ENCODE measurements at regions not wholly inside any gene's neighbourhood (a gene's known extent, or its start where the extent isn't known, plus 50 kb on each side); places are given as distances from the start of the nearest gene placed in this dataset.

DNA sequence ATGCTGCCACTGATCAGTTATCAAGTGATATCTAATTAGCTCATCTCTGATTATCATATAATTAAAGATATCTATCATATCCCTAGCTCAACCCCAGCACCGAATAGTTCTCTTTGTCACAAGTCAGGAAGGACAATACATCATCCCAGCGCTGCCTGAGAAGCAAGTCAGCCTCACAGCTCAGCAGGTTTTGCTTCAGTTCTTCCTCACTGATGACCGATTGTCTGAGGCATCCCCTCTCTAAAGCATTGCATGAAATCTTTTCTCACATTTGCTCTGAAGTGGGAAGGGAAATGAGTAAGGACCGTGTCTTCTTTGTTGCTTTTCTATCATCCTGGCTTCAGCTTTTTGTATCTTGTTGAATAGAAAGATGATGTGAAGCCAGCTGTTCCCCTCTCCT lies 247.9 kb downstream of the CMPK2 start:
- no peak for DNase-seq (ENCODE audit: low read depth in 2 of 2)

DNA sequence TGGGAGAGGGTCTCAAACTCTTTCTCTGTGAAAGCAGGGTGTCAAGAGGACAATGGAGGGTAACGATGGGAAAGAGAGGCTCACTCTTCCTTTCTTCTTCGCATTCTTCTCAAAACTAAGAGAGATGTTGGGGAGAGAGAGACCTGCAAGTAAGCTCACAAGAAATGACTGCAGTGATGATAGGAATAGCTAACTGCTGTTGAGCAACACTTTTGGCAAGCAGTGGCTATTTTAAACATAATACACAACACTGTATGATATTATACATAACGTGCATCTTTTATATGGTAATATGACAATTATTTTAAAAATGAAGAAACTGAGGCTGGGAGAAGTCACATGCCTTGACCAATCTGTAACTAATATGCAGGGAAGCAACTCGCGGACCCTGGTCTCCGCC lies 247.5 kb downstream of the CMPK2 start:
- no peak for DNase-seq (ENCODE audit: low read depth in 2 of 2)

DNA sequence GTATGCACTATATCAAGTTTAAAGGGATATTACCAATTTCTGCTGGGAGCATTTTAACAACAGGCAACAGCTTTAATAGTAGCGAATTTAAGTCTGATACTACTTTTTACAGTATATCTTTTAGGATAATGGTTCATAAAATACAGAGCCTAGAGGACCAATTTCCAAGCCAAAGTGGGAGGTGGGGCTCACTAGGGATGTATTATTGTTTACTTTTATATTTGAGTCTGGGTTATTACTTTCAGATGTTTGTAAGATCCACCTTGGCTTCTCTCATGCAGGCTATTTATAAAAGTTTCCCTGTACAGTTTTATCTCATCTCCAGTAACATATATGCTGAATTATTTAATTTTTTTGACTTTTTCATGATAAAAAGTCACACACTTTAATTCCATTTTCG lies 242.0 kb downstream of the CMPK2 start:
- no peak for DNase-seq (ENCODE audit: low read depth in 2 of 2)

DNA sequence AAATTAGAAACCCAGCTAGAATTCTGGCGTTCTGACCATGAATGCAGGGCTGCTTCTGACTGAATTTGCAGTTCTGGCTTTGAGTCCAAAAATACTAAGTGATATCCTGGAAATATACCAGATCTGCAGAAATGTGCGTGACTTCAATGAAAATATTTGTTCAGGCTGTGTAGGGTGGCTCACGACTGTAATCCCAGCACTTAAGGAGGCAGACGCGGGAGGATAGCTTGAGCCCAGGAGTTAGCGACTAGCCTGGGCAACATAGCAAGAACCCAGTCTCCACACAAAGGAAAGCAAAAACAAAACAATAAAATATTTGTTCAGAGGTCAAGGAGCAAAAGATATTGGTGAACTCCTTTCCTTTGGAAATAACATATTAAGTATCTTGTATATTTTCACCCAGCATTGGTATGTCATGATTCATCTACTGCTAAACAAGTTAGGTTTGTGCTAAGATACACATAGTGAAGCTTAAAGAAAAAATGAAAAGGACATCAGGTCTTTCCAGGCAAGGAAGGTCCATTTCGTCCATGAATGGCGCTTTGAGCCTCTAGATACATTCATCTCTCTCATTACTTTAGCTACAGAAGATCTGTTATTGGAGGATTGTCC lies 239.2 kb downstream of the CMPK2 start:
- no peak for DNase-seq (ENCODE audit: low read depth in 2 of 2)

DNA sequence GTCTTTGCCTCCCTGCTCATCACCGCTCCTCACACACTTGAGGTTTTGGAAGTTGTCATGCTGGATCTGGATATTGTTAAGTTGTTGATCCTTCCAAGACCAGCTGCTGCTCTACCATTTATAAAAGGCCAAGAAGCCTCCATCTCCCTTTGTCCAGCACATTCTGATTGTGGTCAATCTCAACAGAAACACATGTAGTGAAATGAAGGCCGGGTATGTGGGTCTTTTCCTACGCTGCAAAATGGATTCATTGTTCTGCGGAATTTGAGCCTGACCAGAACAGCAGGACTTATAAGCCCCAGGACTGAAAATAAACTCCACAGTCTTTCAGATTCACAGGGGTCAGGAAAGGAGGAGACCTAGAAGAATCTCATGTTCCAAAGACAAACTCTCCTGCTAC lies 238.4 kb downstream of the CMPK2 start:
- no peak for DNase-seq (ENCODE audit: low read depth in 2 of 2)

DNA sequence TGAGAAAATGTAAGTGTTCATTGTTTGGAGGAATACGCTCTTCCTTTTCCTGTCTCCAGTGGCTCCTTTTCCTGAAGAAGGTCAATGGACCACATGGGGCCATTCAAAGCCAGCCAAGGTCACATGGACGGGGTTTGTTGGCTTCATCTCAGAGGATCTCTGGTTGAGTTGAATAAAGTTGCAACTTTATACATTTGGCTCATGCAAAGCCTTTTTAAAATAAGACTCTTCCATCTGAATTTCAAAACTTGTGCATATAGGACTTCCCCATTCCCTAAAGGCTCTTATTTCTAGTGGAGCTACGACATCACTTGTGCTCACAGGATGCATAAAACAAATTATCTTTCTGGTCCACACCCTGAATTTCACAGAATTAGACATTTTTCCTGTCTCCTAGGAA lies 235.5 kb downstream of the CMPK2 start:
- DNase-seq (ENCODE audit: low read depth in 2 of 2): no peak

DNA sequence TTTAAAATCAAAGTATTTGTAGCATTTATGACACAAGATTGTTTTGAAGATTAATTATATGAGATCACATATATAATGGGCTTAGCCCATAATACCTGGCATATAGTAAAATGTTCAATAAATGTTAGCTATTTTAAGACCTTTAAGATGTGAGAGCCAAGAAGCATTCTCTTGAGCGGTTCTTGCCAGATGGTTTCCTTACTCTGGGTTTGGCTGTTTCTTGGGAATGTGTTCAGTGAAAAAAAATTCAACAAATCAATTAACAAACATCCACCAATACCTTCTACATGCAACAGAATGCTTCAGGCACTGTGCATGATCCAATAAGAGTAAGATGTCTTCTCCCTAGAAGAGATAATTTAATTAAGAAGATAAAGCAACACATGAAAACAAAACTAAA lies 230.4 kb downstream of the CMPK2 start:
- DNase-seq (ENCODE audit: low read depth in 2 of 2): no peak

DNA sequence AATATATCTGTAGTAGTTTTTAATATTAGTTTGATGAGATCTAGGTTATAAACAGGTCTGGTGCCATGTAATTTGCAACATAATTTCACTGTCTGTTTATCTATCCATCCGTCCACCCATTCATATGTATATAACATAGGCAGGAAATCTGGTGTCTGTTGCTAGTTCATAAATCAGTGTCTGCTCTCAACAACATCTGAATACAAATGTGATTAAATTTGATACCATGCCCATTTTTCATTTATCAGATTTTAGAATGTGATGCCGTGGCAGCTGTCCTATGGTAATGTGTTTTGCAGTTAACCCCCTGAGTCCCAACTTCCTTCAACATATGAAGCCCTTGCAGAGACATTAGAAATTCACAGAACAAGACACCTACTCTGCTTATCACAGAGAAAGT lies 228.4 kb downstream of the CMPK2 start:
- DNase-seq (ENCODE audit: low read depth in 2 of 2): no peak

DNA sequence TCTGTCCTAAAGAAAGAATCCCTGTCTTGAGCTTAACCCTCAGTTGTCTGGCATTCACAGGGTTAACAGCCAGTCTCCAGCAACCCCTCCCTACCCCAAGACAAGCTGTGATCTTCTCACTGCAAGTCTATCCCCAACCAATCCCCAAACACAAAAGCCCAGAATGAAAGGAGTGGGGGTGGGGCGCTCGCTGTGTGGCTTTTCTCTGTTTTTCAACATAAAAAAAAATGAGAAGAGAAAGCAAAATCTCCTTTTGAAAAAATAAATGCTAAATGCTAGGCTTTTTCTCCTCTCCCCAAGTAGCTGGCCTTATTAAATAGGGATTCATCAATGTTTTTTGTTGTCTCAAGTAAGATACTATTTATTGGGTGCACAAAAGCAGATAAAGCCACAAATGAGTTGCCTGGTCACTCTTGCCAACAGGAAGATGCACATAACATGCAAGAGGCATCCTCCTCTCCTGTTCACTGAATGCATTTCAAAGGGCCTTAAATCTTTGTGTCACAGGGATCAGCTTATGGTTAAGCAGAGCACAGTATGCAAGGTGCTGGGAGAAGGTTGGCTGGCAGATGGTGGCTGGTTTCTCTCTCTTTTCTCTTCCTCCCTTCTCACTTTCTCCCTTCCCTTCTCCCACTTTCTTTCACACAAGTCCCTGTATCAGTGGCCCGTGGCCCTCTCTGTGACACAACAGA lies 225.6 kb downstream of the CMPK2 start:
- no peak for DNase-seq (ENCODE audit: low read depth in 2 of 2)

DNA sequence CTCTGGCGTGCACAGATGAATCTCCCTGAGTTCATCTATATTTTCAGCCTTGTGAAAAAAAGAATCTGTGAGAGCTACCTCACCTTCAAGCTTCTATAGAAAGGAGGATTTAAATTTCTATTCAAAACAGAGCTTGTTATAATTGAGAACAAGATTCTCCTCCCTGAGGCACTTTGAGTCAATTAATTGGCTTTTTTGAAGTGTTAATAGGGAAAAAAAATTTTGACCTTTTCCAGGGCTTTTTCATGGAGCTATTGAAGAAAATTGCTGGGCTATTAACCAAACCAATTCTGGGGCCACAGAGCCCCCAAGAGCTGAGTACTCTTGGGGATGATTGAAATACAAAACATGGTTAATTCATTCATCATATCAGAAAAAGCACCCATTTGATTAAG lies 225.1 kb downstream of the CMPK2 start:
- DNase-seq (ENCODE audit: low read depth in 2 of 2): no peak

DNA sequence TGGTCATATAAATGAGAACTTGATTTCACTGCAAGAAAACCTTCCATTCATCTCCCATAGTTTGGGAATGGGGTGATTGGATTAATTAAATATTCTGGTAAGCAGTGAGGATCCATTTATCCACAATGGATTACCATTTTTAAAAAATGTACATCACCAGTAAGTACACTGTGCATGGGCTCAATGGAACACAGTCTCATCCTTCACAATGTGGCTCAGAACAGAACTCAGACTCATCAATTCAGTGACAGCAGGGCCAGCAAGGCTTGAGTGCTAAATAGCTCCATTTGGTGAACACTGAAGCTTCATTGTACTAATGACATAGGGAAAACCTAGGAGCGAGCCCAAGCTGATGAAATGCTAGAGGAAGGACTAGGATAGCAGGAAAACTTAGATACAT lies 223.8 kb downstream of the CMPK2 start:
- DNase-seq (ENCODE audit: low read depth in 2 of 2): no peak

DNA sequence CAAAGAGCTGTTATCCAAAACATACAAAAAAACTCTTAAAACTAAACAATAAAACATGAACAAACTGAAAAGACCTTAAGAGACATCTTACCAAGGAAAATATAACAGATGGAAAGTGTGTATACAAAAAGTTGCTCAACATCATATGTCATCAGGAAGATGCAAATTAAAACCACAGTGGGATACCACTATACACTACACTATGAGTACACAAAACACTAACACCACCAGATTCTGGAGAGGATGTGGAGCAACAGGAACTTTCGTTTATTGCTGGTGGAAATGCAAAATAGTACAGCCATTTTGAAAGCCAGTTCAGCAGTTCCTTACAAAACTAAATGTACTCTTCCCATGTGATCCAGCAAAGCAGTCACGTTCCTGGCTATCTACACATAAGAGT lies 221.4 kb downstream of the CMPK2 start:
- DNase-seq (ENCODE audit: low read depth in 2 of 2): no peak

DNA sequence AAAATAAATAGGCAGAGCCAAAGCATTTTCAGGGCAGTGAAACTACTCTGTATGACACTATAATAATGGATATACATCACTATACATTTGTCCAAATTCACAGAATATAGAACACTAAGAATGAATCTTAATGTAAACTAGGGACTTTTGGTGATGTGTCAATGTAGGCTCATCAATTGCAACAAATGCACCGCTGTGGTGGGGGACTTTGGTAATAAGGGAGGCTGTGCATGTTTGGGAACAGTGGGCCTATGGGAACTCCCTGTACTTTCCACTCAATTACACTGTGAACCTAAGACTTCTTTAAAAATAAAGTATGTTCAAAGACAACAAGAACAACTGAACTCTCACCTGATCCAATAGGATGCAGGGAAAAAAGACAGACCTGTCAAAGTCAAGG lies 220.7 kb downstream of the CMPK2 start:
- DNase-seq (ENCODE audit: low read depth in 2 of 2): no peak

DNA sequence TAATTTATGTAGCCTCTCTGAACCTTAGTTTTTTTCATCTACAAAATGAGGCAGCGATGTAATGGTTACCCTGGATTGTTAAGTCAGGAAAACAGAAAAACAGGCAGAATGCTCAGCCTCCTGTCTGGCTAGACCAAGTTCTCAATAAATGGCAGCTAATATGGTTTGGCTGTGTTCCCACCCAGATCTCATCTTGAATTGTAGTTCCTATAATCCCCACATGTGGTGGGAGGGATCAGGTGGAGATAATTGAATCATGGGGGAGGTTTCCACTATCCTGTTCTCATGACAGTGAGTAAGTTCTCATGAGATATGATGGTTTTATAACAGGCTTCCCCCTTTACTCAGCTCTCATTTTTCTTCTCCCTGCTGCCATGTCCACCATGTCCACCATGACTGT lies 220.0 kb downstream of the CMPK2 start:
- DNase-seq (ENCODE audit: low read depth in 2 of 2): no peak

DNA sequence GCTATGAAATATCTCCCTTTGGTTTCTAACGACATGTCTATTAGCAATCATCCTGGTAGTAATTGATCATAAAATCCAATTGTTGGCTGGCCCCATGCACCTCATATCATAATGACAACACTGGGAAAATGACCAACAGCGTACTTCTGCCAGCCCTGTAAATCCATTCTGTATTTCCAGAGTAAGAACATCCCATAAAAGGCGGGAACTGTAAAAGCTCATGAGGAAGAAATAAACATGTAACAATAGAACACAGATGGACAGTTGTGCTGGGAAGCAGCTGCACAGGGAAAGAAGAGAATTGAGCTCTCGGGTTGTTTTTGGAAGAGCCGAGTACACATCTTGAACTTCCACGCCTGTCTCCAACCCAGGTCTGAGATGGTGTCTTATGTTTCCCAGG lies 218.7 kb downstream of the CMPK2 start:
- DNase-seq (ENCODE audit: low read depth in 2 of 2): no peak

DNA sequence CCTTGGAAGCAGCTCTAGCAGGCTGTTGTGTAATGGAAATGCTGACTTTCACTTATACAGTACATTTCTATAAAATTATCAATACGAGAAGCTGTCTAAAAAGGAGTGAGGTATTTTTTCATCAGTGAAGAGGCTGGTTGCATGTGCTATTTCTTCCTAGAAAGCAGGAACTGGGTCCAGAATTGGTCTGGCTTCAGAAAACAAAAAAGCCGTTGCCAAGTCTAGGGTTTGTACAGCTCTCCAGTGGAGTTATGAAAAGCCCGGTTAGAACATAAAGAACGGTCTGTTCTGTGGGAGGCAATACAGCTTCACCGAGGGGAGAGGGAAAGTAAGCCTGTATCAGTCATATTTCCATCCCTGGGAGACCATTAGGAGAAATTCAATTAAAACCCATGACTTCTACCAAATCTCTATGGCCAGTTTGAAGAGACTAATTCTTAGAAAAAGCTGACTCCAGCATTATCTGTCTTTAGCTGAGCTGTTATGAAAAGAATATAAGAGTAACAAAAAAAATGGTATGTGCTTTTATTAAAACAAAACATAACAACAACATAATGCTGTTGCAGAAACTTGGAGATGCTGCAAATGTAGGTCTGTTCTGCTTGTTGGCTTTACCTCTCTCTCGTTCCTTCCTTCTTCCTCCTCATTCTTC lies 217.0 kb downstream of the CMPK2 start:
- DNase-seq (ENCODE audit: low read depth in 2 of 2): no peak

DNA sequence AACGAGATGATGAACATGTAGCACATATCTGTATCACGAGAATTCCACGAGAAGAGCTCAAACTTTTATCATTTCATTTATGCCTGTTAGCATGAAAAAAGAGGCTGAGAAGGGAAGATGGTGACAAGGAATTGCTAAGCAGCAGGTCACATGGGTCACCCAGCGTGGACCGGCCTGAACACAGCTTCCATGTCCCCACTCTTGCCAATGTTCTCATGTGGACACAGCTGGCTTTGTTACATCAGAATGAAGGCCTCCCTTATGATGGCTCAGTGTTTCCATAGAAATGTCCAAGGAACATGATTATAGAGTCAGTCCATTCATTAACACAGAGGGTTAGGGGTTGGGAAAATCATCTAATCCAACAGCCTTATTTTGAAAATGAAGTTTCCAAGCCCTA lies 215.4 kb downstream of the CMPK2 start:
- DNase-seq (ENCODE audit: low read depth in 2 of 2): no peak

DNA sequence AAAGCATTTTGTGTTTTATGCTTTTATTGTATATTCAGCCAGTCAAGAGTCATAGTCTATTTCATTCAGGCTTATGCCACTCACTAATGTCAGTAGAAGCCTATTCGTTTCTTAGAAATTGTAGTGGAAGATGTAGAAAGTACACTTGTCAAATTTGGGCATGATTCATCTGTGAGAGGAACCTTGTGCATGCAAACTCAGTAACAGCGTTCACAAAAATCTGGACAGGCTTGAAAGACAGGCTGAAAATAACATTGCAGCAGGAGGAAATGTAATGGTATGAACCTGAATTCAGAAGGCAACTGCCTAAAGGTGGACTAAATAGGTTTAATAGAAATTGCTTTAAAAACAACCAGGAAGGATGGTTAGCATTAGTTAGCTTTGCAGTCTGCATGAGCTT lies 213.5 kb downstream of the CMPK2 start:
- DNase-seq (ENCODE audit: low read depth in 2 of 2): no peak

DNA sequence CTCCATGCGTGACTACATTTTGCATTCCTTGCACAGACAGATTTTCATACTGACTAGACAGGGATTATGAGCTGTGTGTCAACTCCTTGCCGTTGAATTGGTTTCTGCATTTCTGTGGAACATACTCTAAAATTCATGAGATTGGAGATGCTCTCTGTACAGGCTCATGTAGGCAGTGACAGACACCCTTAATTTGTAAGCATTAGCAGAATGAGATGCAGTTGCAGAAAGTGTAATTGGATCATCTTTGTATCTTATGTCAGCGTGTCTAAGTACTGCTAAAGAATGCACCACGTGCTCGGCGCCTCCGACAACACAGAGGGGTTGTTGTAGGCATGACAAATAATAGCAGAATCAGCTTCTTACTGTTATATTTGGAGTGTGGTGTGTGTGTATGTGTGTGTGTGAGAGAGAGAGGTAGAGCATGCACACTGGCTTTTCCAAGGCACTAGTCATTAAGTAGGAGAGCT lies 212.4 kb downstream of the CMPK2 start:
- no peak for DNase-seq (ENCODE audit: low read depth in 2 of 2)

DNA sequence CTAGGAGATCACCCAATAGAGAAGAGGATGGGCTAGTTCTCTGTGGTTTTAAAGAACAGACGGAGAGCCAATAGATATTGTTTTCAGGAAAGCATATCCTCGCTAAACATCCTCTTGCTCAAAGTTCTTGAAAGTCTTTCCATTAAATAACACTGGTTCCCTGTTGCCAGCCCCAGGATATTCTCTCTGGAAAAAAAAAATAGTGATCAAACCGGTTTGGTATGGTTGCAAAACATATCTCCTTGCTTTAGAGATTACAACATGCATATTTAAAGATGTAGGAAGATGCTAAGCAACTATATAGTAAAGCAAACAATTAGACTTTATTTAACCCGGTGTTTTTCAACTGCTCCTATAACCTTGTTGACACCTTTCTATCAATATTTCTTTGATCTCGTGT lies 211.4 kb downstream of the CMPK2 start:
- DNase-seq (ENCODE audit: low read depth in 2 of 2): no peak

DNA sequence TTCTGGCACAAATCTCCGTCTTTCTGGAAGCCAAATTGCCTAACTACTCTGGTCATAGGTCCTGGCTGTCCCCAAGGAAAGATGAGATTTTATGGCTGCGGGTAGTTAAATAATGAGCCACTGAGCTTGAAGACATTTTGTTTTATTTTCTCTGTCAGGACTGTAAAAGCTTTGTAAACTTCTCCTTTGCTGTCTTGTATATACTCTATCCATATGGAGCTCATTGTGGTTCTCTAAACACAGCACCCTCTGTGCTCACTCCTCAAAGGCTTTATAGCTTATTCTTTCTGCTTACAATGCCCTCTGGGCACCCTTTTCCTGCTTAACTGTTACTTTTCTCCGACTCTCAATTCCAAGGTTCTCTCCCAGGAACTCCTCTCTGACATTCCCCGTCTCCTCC lies 209.1 kb downstream of the CMPK2 start:
- DNase-seq (ENCODE audit: low read depth in 2 of 2): no peak

DNA sequence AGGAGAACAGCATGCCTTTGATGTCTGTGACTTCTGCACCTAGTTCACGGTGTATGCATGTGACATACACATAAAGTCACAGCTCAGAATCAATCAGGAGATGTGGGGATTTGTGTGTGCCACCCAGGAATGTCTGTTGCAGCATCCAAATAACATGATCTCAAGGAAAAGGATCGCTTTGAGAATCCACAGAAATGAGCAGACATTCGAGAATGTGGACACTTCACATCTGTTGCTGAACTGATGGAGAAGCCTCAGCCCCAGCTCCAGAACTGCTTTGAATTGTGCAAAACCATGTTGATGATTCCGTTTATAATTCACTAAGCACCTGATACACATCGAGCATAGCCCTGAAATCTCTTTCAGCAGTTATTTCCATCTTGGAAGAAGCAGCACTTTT lies 208.6 kb downstream of the CMPK2 start:
- DNase-seq (ENCODE audit: low read depth in 2 of 2): no peak

DNA sequence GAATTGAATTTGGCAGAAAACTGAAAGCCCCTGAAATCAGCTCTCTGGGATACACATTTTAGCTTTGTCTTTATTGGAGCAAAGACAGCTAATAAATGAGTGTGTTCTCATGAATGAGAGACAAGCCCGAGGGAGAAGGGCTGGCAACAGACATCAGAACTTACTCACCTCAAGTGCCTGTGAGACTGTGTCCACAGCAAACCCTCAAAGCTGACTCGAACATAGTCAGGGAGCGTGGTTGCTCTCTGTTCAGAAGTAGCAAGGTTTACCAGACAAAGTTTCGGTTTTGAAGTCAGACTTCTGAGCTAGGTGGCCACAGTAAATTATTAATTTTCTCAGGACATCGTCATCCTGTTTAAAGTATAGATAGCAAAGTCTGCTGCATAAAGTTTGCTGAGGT lies 207.9 kb downstream of the CMPK2 start:
- no peak for DNase-seq (ENCODE audit: low read depth in 2 of 2)

Data from stimulated activated CD8-positive, alpha-beta memory T cell treated with anti-CD3 and anti-CD28 coated beads, Interleukin-2, amount 100 ng/mL, for 48 hours (primary cell).